Stomach (tissue), 8 donors: ENCODE measurements at regions not wholly inside any gene's neighbourhood (a gene's known extent, or its start where the extent isn't known, plus 50 kb on each side); places are given as distances from the start of the nearest gene placed in this dataset.

Experiments
- DNase-seq, 2 donors: peaks; one replicate each; pipeline versions ENCODE4 v3.0.0 to v3.0.0-alpha.2; 2013 to 2019
- H3K27ac ChIP-seq, 5 donors: fragments of 200-600 bp in 4 of 5; sonication (generic) in 4 of 5; one replicate each; pipeline ENCODE4 v1.5.1; 2013 to 2019; ENCODE audit warnings: mild to moderate bottlenecking in 1 of 5, moderate library complexity in 1 of 5
- H3K27me3 ChIP-seq, 3 donors: fragments of 200-600 bp; sonication (generic); one replicate each; pipeline ENCODE4 v1.5.1; 2017 to 2019; ENCODE audit warnings: mixed run types in 1 of 3
- H3K36me3 ChIP-seq, 4 donors: fragments of 200-600 bp; sonication (generic); 1 replicate in 3 of 4; 2 replicates in 1 of 4; pipeline ENCODE4 v1.5.1; 2016 to 2019
- H3K4me1 ChIP-seq, 4 donors: fragments of 200-600 bp; sonication (generic); one replicate each; pipeline ENCODE4 v1.5.1; 2016 to 2019
- H3K4me3 ChIP-seq, 4 donors: fragments of 200-600 bp; sonication (generic) in 3 of 4; one replicate each; pipeline ENCODE4 v1.5.1; 2016 to 2019; ENCODE audit warnings: mild to moderate bottlenecking in 1 of 4
- H3K9me3 ChIP-seq, 4 donors: fragments of 200-600 bp; sonication (generic); one replicate each; pipeline ENCODE4 v1.5.1; 2016 to 2019
- EP300 ChIP-seq: sonication (generic); formaldehyde crosslinking; IDR thresholded peaks from one replicate; pipeline ENCODE4 v1.6.1; 2017; ENCODE audit warnings: antibody characterized with exemption
- POLR2A ChIP-seq, 4 donors: fragments of 450-650 bp; IDR thresholded peaks; one replicate each; pipeline ENCODE4 v1.6.1; 2016; ENCODE audit warnings: antibody characterized with exemption in 4 of 4, control low read depth in 2 of 4, mild to moderate bottlenecking in 1 of 4, moderate library complexity in 1 of 4
- POLR2AphosphoS5 ChIP-seq, 3 donors: sonication (generic); formaldehyde crosslinking; IDR thresholded peaks; one replicate each; pipeline ENCODE4 v1.6.1; 2016; ENCODE audit warnings: antibody characterized with exemption in 3 of 3
- WGBS, 5 donors: extraction: QIAGEN DNeasy Blood & Tissue Kit in 3 of 5; methylation state at CpG; one replicate each; pipeline versions ENCODE4 v1.1.5 to v1.1.7; 2013 to 2018; 5-methylcytosine and 5-hydroxymethylcytosine counted together
- intact Hi-C: fragments of 100-400 bp; cut with DNase I; formaldehyde crosslinking; loops from one replicate; pipeline ENCODE4 v1.15.1; 2023; ENCODE audit warnings: low total_unique reads
- TF ChIP-seq, protein P1 (sequence below), 7 experiments: fragments of 450-650 bp in 4 of 7; fragments of 200-600 bp in 3 of 7; sonication (generic) in 3 of 7; IDR thresholded peaks; one replicate each; pipeline ENCODE4 v1.5.1; 2016 to 2019; ENCODE audit warnings: antibody characterized with exemption in 7 of 7, control low read depth in 2 of 7, mild to moderate bottlenecking in 1 of 7
- donor health status: healthy with polysubstance abuse.
- donor health status: Bipolar disorder and iron deficiency.
- donor health status: healthy.

DNA sequence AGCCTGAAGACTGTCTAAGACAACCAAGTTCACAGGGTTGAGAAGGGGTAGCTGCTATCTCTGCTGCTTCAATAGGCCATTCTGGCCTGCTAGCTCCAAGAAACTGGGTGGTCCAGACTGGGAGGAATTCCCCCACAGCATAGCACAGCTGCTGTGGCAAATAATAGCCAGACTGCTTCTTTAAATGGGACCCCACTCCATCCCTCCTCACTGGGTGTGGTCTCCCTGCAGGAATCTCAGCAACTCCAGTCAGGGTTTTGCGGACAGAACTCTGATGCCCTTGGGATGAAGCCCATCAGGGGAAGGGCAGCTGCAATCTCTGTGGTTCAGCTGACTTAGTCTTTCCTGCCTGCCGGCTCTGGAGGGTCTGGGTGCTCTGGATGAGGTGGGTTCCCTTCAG is 1018.6 kb upstream of the DIAPH2 start:
- DNase-seq = no peak
- WGBS, 5 donors = 54 to 100% (median 69%) methylated on average over 1 to 2 of the region's 2 CpGs

DNA sequence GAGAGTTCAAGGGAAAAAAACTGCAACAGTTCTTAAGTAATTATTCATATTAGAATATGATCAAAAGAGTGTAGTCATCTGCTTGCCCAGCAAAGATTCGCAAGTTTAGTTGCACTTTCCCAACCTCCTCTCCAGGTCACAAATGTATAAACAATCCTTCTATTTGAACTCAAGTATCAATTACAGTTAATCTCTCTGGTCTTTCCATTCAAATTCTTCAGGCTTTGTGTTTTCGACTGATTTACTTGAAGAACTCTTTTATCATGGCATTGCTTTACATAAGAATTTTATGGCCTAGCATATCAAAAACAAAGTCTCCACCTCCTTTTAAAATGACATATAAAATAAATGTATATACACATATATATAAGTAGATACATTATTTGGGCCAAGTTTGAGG is 1009.6 kb upstream of the DIAPH2 start:
- Histone ChIP-seq H3K27ac (no peak overlapping the region), H3K4me1 (no peaks in the 10 kb centered on the region), H3K27me3 (no peaks in the 10 kb centered on the region), H3K4me3 (no peak overlapping the region), H3K9me3 (no peaks in the 10 kb centered on the region), H3K36me3 (no peaks in the 10 kb centered on the region)
- no peak for DNase-seq
- TF ChIP-seq EP300 = no peak
- no peak for TF ChIP-seq POLR2AphosphoS5 (IDR thresholded peaks at IDR 0.05)
- TF ChIP-seq POLR2A (IDR thresholded peaks at IDR 0.05) = no peak
- TF ChIP-seq, protein P1, sequence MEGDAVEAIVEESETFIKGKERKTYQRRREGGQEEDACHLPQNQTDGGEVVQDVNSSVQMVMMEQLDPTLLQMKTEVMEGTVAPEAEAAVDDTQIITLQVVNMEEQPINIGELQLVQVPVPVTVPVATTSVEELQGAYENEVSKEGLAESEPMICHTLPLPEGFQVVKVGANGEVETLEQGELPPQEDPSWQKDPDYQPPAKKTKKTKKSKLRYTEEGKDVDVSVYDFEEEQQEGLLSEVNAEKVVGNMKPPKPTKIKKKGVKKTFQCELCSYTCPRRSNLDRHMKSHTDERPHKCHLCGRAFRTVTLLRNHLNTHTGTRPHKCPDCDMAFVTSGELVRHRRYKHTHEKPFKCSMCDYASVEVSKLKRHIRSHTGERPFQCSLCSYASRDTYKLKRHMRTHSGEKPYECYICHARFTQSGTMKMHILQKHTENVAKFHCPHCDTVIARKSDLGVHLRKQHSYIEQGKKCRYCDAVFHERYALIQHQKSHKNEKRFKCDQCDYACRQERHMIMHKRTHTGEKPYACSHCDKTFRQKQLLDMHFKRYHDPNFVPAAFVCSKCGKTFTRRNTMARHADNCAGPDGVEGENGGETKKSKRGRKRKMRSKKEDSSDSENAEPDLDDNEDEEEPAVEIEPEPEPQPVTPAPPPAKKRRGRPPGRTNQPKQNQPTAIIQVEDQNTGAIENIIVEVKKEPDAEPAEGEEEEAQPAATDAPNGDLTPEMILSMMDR (IDR thresholded peaks at IDR 0.05) = no peak
- 54 to 72% (median 62%) methylated on average over 2 of the region's 2 CpGs for WGBS, 5 donors
- intact Hi-C loops = no loop called here

More for the DNA sequence above, 1018.6 kb upstream of the DIAPH2 start:
- Histone ChIP-seq H3K4me1 (no peaks in the 10 kb centered on the region), H3K9me3 (peaks cover 0 to 11% (median 4%) of the 10 kb centered on the region in 4 donors), H3K27ac (no peak overlapping the region), H3K36me3 (no peaks in the 10 kb centered on the region), H3K27me3 (no peaks in the 10 kb centered on the region), H3K4me3 (no peak overlapping the region)
- intact Hi-C loops = no loop called here
- TF ChIP-seq POLR2A (IDR thresholded peaks at IDR 0.05) = no peak
- no peak for TF ChIP-seq POLR2AphosphoS5 (IDR thresholded peaks at IDR 0.05)
- TF ChIP-seq EP300 = no peak
- TF ChIP-seq, protein P1 (IDR thresholded peaks at IDR 0.05) = no peak

DNA sequence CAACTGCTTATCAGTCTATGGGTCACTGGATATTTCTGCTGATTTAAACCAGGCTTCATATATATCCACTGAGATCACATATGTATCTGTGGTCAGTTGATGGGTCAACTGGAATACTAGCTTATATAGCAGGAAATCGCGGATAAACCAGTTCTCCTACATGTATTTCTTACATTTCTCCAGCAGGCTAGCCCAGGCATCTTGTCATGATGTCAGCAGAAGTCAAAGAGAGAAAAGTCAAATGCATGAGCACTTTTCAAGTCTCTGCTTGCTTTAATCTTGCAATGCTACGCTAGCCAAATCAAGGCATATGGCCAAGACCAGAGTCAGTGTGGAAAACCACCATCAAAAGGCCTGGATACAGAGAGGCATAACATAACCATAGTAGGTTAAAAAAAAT is 1008.8 kb upstream of the DIAPH2 start:
- WGBS, 5 donors = 64 to 85% (median 73%) methylated on average over 3 of the region's 3 CpGs
- H3K27ac ChIP-seq = no peak overlapping the region
- TF ChIP-seq, protein P1 (IDR thresholded peaks at IDR 0.05) = no peak
- TF ChIP-seq POLR2A (IDR thresholded peaks at IDR 0.05) (no peak), EP300 (no peak), POLR2AphosphoS5 (IDR thresholded peaks at IDR 0.05) (no peak)
- no peaks in the 10 kb centered on the region for H3K27me3 ChIP-seq
- H3K36me3 ChIP-seq = no peaks in the 10 kb centered on the region
- intact Hi-C loops = no loop called here
- no peaks in the 10 kb centered on the region for H3K9me3 ChIP-seq
- H3K4me1 ChIP-seq = no peaks in the 10 kb centered on the region
- DNase-seq = peak in 1 of 2 donors; percentile 1
- H3K4me3 ChIP-seq = no peak overlapping the region

DNA sequence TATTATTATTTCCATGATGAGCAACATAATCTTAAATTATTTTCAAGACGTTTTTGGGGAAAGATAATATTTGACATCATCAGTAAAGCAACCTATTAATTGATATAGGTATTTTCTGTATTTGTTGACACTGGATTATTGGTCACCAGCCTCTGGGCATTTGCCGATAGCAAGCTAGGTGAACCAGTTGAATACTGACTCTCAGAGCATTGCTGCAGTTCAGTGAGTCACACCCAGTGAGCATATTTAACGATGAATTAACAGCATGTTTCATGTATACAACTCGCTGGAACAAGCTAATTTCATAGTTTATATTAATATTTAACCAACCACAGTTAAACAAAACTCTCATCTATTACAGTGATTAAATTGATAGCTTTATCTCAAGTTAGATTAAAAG is 1006.0 kb upstream of the DIAPH2 start:
- H3K4me3 ChIP-seq = no peak overlapping the region
- no peaks in the 10 kb centered on the region for H3K4me1 ChIP-seq
- TF ChIP-seq, protein P1 (IDR thresholded peaks at IDR 0.05) = no peak
- no peak for TF ChIP-seq POLR2AphosphoS5 (IDR thresholded peaks at IDR 0.05)
- no peak for TF ChIP-seq EP300
- no peak for TF ChIP-seq POLR2A (IDR thresholded peaks at IDR 0.05)
- no peak overlapping the region for H3K27ac ChIP-seq
- 34 to 62% (median 39%) methylated on average over 4 of the region's 4 CpGs for WGBS, 5 donors
- no peaks in the 10 kb centered on the region for H3K36me3 ChIP-seq
- H3K9me3 ChIP-seq = no peaks in the 10 kb centered on the region
- DNase-seq = no peak
- no peaks in the 10 kb centered on the region for H3K27me3 ChIP-seq
- intact Hi-C loops = no loop called here
